GM10248 (cell line): ENCODE measurements at regions not wholly inside any gene's neighbourhood (a gene's known extent, or its start where the extent isn't known, plus 50 kb on each side); places are given as distances from the start of the nearest gene placed in this dataset.
"Not testable (repeated sequence)": the region's sequence is repeated elsewhere in the genome, so short reads cannot be mapped to it uniquely, and the experiment has no call there.

ENCODE experiments used
- CTCF ChIA-PET: fragments of 300-600 bp; sonication (Branson Sonifier 250); formaldehyde crosslinking; extraction: SDS; loops from one replicate; lab custom pipeline; 2021; ENCODE audit warnings: antibody characterized with exemption; lab: Yijun Ruan, JAX
- POLR2A ChIA-PET: fragments of 350-650 bp; sonication (Branson Sonifier 250); formaldehyde crosslinking; extraction: SDS; loops from one replicate; lab custom pipeline; 2020; ENCODE audit warnings: antibody characterized with exemption; lab: Yijun Ruan, JAX
- DNase-seq: peaks from one replicate; pipeline ENCODE4 v3.0.0; 2012; ENCODE audit errors: extremely low spot score
- TF ChIP-seq, protein P1 (sequence below): IDR thresholded peaks from 2 replicates; pipeline ENCODE4 v1.5.1; 2012; ENCODE audit warnings: mild to moderate bottlenecking, low read depth; ENCODE audit errors: extremely low read depth, missing control alignments, control extremely low read depth

DNA sequence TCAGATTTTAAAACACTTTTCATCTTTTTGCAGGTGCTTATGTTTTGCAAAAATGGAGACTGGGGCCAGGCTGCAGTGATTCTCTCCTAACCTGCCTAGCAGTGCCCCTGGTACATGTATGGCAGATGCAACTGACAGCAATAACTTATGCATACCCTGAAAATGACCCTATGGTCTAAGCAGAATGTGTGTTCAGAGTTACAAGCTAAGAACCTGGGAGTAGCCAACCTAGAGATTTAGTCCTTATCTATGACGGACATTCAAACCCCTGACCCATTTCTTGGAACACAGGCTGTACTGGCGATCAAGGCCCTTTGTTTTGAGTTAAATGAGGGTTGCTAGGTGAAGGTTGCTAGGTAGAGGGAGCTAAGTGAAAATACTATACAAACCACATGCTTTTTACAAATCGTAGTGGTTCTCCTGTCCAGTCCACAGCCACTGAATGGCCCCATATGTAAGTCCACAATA is 184.9 kb upstream of the SESN3 start:
- CTCF ChIA-PET = no interaction called here
- POLR2A ChIA-PET = no interaction called here
- TF ChIP-seq, protein P1, sequence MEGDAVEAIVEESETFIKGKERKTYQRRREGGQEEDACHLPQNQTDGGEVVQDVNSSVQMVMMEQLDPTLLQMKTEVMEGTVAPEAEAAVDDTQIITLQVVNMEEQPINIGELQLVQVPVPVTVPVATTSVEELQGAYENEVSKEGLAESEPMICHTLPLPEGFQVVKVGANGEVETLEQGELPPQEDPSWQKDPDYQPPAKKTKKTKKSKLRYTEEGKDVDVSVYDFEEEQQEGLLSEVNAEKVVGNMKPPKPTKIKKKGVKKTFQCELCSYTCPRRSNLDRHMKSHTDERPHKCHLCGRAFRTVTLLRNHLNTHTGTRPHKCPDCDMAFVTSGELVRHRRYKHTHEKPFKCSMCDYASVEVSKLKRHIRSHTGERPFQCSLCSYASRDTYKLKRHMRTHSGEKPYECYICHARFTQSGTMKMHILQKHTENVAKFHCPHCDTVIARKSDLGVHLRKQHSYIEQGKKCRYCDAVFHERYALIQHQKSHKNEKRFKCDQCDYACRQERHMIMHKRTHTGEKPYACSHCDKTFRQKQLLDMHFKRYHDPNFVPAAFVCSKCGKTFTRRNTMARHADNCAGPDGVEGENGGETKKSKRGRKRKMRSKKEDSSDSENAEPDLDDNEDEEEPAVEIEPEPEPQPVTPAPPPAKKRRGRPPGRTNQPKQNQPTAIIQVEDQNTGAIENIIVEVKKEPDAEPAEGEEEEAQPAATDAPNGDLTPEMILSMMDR = no peak
- no peak for DNase-seq

DNA sequence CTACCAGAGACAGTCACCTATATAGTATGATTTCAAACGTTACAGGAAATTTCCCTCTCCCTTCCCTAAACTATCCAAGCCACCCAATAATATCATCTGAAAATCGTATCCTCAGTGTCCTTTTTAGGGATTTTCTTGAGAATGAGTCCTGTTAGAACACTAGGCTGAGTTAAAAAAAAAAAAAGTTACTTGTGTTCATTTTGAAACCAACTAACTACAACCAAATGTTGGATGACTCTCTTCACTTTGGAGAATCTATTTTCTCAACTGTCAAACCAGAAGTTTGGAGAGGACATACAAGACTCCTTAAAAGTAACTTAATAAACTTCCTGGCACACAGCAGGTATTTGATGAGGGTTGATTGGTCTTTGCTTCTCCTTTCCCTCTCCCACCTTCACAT is 183.2 kb upstream of the SESN3 start:
- DNase-seq = no peak
- CTCF ChIA-PET = interaction anchor here (0.9 kb wide), 1 partner anchor 99 kb away, joined by 3 read pairs; no protein-coding TSS in a partner anchor
- TF ChIP-seq, protein P1 = no peak
- POLR2A ChIA-PET = no interaction called here

DNA sequence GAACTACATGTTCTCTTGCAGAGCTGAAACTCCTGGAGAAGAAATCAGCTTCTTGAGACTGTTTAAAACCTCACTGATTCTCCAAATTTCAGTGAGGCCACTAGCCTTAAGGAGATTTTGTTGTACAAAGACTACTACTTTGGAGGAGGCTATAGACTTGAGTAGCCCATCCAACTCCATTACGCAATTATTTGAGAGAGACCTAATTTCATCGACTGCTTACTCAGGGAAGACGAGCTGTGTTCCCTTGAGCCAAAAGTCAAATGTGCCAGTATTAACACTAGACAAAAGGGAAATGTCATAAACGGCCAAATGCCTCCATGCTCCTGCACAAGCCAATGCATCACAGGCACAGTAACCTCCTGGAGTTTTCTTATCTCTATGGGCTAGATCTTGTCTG is 182.8 kb upstream of the SESN3 start:
- ChIA-PET CTCF (interaction anchor here (0.7 to 0.9 kb wide), 2 partner anchors 99 to 133 kb away, joined by 3 read pairs; no protein-coding TSS in a partner anchor), POLR2A (no interaction called here)
- TF ChIP-seq, protein P1 = no peak
- DNase-seq = no peak

DNA sequence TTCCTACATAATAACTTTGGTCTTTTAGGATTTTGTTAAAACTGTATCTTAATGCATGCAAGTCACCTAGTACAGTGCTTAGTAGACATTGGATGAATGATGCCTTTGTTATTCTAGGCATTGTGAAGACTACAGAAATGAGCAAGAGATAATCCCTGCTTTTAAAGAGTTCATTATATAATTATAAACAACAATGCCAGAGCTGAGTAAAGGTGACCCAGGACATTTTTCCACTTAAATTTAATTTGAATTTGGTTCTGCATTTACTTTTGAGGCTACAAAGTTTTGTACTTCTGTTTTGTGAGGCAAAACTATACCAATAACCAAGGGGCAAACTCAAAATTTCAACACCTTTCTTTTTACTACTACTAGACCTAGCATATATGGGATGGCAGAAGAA is 182.0 kb upstream of the SESN3 start:
- CTCF ChIA-PET = interaction anchor here (0.7 to 0.9 kb wide), 2 partner anchors 100 to 134 kb away, joined by 3 read pairs; no protein-coding TSS in a partner anchor
- POLR2A ChIA-PET = no interaction called here
- TF ChIP-seq, protein P1 = no peak
- no peak for DNase-seq

DNA sequence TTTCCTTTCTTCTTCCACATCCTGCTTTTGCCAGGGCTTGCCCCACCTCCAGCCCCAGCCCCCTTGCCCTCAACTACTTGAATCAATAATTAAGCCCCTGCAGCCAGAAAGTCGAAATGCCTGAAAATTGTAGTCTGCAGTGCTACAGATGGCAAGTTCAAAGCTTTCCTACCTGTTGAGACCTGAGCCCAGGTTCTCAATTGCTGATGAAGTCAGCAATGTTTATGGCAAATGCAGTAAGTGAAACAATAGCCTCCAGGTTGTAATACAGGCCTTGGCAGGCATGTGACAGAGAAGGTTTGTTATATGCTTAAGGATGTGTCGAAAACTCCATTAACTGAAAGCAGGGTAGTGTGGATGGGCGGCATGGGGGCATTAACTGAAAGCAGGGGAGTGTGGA is 181.1 kb upstream of the SESN3 start:
- TF ChIP-seq, protein P1 = no peak
- ChIA-PET CTCF (no interaction called here), POLR2A (no interaction called here)
- DNase-seq = no peak

DNA sequence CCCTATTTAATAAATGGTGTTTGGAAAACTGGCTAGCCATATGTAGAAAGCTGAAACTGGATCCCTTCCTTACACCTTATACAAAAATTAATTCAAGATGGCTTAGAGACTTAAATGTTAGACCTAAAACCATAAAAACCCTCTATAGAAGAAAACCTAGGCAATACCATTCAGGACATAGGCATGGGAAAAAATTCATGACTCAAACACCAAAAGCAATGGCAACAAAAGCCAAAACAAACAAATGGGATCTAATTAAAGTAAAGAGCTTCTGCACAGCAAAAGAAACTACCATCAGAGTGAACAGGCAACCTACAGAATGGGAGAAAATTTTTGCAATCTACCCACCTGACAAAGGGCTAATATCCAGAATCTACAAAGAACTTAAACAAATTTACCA is 179.7 kb upstream of the SESN3 start:
- DNase-seq, CTCF ChIA-PET, POLR2A ChIA-PET: not testable (repeated sequence)

DNA sequence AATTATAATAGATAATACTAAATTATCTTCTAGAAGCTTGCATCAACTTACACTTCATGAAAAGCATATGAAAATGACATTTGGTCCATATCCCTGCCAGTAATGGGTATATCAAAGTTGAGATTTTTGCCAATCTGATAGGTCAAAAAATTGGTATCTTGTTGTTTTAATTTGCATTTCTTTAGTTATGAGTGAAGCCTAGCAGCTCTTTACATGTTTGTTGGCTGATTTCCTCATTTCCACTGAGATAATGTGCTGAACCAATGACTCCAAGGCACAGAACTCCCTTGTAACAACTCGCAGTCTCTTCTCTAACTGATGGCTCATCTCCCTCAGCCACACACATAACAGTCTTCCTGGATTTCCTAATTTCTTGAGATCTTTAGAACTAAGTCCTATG is 175.3 kb upstream of the SESN3 start:
- DNase-seq = no peak
- CTCF ChIA-PET = no interaction called here
- POLR2A ChIA-PET = no interaction called here
- TF ChIP-seq, protein P1 = no peak
